GM12872 (cell line): ENCODE measurements at regions not wholly inside any gene's neighbourhood (a gene's known extent, or its start where the extent isn't known, plus 50 kb on each side); places are given as distances from the start of the nearest gene placed in this dataset.

Source experiments
- TF ChIP-seq, protein P1 (sequence below): IDR thresholded peaks from 3 replicates; pipeline ENCODE4 v1.5.1; 2011; ENCODE audit warnings: low read depth, mild to moderate bottlenecking, low read length, moderate library complexity; ENCODE audit not compliant: insufficient read depth

DNA sequence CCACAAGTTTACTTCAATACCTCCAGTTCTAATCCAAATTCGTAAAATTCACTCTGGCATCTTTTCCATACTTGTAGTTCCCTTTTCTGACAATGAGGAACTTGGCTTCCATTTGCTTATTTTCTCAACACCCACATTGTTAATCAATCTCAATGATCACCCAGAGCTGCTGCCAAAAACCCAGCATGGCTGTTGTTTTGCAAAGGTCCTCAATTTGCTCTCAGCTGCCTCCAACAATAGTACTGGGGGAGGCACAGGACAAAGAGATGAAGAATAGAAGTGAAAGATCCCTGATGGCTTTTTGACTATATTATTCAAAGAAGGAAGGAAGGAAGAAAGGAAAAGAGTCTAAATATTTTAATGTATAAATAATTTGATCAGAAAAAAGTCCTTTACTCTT, 847.8 kb downstream of the RAPGEF2 start:
- TF ChIP-seq, protein P1, sequence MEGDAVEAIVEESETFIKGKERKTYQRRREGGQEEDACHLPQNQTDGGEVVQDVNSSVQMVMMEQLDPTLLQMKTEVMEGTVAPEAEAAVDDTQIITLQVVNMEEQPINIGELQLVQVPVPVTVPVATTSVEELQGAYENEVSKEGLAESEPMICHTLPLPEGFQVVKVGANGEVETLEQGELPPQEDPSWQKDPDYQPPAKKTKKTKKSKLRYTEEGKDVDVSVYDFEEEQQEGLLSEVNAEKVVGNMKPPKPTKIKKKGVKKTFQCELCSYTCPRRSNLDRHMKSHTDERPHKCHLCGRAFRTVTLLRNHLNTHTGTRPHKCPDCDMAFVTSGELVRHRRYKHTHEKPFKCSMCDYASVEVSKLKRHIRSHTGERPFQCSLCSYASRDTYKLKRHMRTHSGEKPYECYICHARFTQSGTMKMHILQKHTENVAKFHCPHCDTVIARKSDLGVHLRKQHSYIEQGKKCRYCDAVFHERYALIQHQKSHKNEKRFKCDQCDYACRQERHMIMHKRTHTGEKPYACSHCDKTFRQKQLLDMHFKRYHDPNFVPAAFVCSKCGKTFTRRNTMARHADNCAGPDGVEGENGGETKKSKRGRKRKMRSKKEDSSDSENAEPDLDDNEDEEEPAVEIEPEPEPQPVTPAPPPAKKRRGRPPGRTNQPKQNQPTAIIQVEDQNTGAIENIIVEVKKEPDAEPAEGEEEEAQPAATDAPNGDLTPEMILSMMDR, result no peak

DNA sequence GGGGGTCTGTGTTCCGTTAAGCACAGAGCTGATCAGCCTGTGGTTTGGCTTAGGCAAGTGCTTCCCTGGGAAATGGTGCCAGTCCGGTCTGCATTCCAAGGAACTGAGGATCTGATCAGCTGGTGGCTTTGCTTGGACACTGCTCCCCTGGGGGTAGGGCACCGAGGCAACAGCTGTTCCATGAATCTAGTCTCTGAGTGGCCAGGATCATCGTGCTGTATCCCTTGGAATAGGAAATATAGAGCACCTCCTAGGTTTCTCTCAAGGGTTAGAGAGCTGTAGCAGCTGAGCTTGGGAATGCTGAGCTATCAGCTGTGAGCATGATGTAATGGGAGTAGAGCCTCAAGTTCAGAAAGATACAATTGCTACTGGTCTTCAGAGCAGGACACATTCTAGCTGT, 863.9 kb downstream of the RAPGEF2 start:
- TF ChIP-seq, protein P1, result no peak

DNA sequence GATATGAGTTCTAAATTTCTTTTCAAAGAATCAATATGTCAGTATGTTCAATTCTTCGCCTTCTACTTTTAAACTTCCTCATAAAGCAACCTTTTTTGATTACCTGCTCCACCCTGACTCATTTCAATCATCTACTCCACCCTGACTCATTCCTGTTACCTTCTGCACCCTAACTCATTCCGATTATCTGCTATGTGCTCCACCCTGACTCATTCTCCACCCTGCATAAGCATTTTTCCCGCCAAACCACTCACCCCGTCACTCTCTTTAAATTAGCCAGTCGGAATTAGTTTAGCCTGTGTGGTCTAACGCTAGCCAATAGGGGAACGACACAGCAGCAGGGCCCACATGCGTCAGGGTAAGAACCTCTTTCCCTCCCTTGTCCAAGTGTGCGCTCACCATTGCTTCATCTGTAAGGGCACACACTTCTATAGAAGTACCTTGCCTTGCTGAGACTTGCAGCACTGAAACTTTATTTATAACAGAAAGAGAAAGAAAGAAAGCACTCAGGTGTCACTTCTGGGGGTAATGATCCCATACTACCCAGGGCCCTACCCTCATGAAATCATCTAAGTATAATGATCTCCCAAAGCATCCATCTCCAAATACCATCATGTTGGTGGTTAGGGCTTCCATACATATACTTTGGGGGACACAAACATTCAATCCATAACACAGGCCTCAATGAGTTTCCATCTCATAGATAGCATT, 875.2 kb downstream of the RAPGEF2 start:
- TF ChIP-seq, protein P1, result no peak

DNA sequence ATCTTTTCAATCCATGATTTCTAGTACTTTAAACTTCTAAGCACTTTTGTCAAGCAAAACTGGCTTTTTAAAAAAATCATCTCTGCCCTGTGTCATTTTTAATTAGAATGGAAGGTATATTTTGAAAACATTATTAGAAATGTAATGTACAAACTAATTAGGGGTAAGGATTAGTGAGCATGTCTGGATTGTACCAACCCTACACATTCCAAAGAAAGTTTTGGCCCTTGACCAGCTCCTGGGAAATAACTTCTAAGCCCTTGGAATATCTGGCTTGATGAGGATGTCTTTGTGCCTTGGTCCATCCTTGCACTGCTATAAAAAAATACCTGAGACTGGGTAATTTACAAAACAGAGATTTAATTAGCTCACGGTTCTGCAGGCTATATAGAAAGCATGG, 876.5 kb downstream of the RAPGEF2 start:
- TF ChIP-seq, protein P1, result no peak

DNA sequence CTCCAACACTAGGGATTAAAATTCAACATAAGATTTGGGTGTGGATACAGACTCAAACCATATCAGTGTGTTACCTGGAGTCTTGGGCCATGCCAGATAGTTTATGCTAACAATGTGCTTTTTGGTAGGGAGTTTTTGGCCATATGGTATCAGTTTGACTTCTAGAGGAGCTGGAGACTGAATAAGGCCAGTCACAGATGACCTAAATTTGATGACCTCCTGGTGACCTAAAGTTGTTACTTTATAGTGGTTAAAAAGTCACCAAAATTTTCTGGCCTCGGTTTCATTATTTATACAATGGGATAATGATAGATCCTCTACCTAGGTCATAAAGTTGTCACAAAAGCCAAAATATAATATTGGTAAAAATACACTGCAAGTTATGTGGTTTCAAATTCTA, 877.1 kb downstream of the RAPGEF2 start:
- TF ChIP-seq, protein P1, result no peak

DNA sequence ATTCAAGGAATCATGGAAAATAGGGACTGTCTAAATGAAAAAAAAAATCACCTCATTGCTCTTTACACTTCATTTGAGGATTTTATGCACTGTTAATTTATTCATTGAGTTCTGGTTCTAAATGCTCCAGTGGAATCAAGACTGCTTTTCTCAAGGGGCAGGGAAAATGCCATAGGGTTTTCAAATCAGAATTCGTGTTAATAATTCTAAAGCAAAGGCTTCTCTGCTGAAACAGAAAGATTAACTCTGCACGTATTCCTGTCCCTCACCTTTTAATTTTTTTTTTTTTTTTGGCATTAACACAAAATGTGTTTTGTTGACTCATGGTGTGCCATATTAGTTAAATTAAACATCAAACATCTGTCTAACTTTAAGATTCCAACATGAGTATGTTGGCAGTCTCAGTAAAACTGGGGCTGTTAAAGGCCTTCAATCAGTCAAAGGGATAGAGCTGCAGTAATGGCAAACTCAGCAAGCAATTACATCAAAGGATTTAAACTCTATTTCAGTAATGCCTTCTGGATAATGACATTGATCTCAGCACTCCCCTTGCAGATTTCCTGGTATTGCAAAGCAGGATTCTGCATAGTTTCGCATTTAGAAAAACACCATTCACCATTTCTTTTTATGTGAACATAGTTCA, 878.1 kb downstream of the RAPGEF2 start:
- TF ChIP-seq, protein P1, result no peak

DNA sequence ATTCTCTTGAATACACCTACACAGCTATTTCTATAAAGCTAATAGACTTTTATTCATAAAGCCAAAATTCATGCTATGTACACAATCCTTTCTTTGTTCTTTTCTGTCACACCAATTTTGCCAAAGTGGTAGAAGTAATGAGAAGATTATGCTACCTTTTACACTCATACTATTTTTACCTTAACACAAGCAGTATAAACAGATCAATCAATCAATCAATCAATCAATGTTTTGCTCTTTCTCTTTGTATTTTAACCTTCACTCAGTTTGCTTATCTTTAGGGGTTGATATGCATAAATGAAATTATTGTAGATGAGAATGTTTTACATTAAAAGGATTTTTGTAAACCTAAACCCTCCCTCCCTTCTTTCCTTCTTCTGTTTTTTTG, 878.6 kb downstream of the RAPGEF2 start:
- TF ChIP-seq, protein P1, result no peak
